Neuronal stem cell (in vitro differentiated cells): ENCODE measurements at regions not wholly inside any gene's neighbourhood (a gene's known extent, or its start where the extent isn't known, plus 50 kb on each side); places are given as distances from the start of the nearest gene placed in this dataset.
"Not testable (repeated sequence)": the region's sequence is repeated elsewhere in the genome, so short reads cannot be mapped to it uniquely, and the experiment has no call there.

Source experiments
- DNase-seq: peaks from one replicate; pipeline ENCODE4 v3.0.0-alpha.2; 2013; ENCODE audit warnings: low spot score
- H2AFZ ChIP-seq: one replicate; pipeline ENCODE4 v1.6.1; 2013; ENCODE audit warnings: mild to moderate bottlenecking, low read length, inconsistent platforms
- H2AK5ac ChIP-seq: 2 replicates; pipeline ENCODE4 v1.6.1; 2013; ENCODE audit warnings: low read depth, mild to moderate bottlenecking, inconsistent platforms, low read length, moderate library complexity, mixed read lengths
- H2BK120ac ChIP-seq: 2 replicates; pipeline ENCODE4 v1.6.1; 2013; ENCODE audit warnings: low read depth, mild to moderate bottlenecking, inconsistent platforms, low read length, moderate library complexity, mixed read lengths
- H2BK12ac ChIP-seq: one replicate; pipeline ENCODE4 v1.6.1; 2013; ENCODE audit warnings: low read length, inconsistent platforms
- H2BK15ac ChIP-seq: 2 replicates; pipeline ENCODE4 v1.6.1; 2013; ENCODE audit warnings: mild to moderate bottlenecking, low read length, inconsistent platforms, mixed read lengths
- H2BK5ac ChIP-seq: one replicate; pipeline ENCODE4 v1.6.1; 2013; ENCODE audit warnings: inconsistent platforms, mild to moderate bottlenecking, low read length, moderate library complexity
- H3K14ac ChIP-seq: one replicate; pipeline ENCODE4 v1.6.1; 2013; ENCODE audit warnings: low read length, inconsistent platforms
- H3K18ac ChIP-seq: 2 replicates; pipeline ENCODE4 v1.6.1; 2013; ENCODE audit warnings: low read length, inconsistent platforms
- H3K23ac ChIP-seq: 2 replicates; pipeline ENCODE4 v1.6.1; 2013; ENCODE audit warnings: low read depth, mild to moderate bottlenecking, mixed read lengths, low read length, inconsistent platforms; ENCODE audit not compliant: poor library complexity
- H3K27ac ChIP-seq: replicated peaks from 3 replicates; pipeline ENCODE4 v1.5.1; 2013; ENCODE audit warnings: low read length, inconsistent platforms
- H3K27me3 ChIP-seq, 3 experiments: 2 replicates each; pipeline ENCODE4 v1.6.1; 2013; ENCODE audit warnings: low read length in 3 of 3, mild to moderate bottlenecking in 2 of 3, inconsistent platforms in 1 of 3, low read depth in 1 of 3, mixed read lengths in 1 of 3, moderate library complexity in 1 of 3; ENCODE audit not compliant: control insufficient read depth in 3 of 3, insufficient read depth in 3 of 3
- H3K36me3 ChIP-seq, 2 donors: replicated peaks in 1 of 2; 2 replicates each; pipeline ENCODE4 v1.6.1; 2013; ENCODE audit warnings: low read length in 2 of 2; ENCODE audit not compliant: control insufficient read depth in 2 of 2, insufficient read depth in 2 of 2
- H3K4ac ChIP-seq: 2 replicates; pipeline ENCODE4 v1.6.1; 2013; ENCODE audit warnings: inconsistent platforms, mild to moderate bottlenecking, low read length, moderate library complexity
- H3K4me1 ChIP-seq, 2 donors: 1 replicate in 1 of 2; 2 replicates in 1 of 2; pipeline ENCODE4 v1.6.1; 2013; ENCODE audit warnings: low read length in 2 of 2, low read depth in 1 of 2; ENCODE audit not compliant: control insufficient read depth in 2 of 2, insufficient read depth in 1 of 2
- H3K4me2 ChIP-seq: one replicate; pipeline ENCODE4 v1.6.1; 2013; ENCODE audit warnings: mild to moderate bottlenecking, low read length, inconsistent platforms; ENCODE audit not compliant: insufficient read depth, poor library complexity, severe bottlenecking
- H3K4me3 ChIP-seq, 2 donors: 2 replicates each; pipeline ENCODE4 v1.5.1; 2013; ENCODE audit warnings: low read length in 2 of 2, mild to moderate bottlenecking in 2 of 2, inconsistent platforms in 1 of 2, moderate library complexity in 1 of 2
- H3K79me1 ChIP-seq: one replicate; pipeline ENCODE4 v1.6.1; 2013; ENCODE audit warnings: low read depth, mild to moderate bottlenecking, inconsistent platforms, low read length, moderate library complexity
- H3K9ac ChIP-seq: one replicate; pipeline ENCODE4 v1.6.1; 2013; ENCODE audit warnings: mild to moderate bottlenecking, low read depth, low read length, inconsistent platforms; ENCODE audit not compliant: poor library complexity
- H3K9me3 ChIP-seq, 2 donors: replicated peaks in 1 of 2; 2 replicates each; pipeline versions ENCODE3 to v1.6.1; 2013; ENCODE audit warnings: low read length in 2 of 2, mild to moderate bottlenecking in 2 of 2, inconsistent platforms in 1 of 2, low read depth in 1 of 2, mixed read lengths in 1 of 2, moderate library complexity in 1 of 2; ENCODE audit not compliant: control insufficient read depth in 2 of 2, insufficient read depth in 1 of 2
- H4K8ac ChIP-seq: one replicate; pipeline ENCODE4 v1.6.1; 2013; ENCODE audit warnings: low read depth, mild to moderate bottlenecking, inconsistent platforms, low read length, moderate library complexity
- H4K91ac ChIP-seq: one replicate; pipeline ENCODE4 v1.6.1; 2013; ENCODE audit warnings: low read length, low read depth, mild to moderate bottlenecking, inconsistent platforms; ENCODE audit not compliant: poor library complexity
- WGBS, 2 donors: extraction: QIAGEN DNeasy Blood & Tissue Kit; methylation state at CpG; one replicate each; pipeline ENCODE4 v1.1.7; 2013; ENCODE audit warnings: missing lambda C conversion rate in 2 of 2, mixed read lengths in 1 of 2; ENCODE audit not compliant: insufficient read length in 2 of 2, insufficient replicate concordance in 1 of 2; ENCODE audit errors: extremely low coverage in 2 of 2; 5-methylcytosine and 5-hydroxymethylcytosine counted together

DNA sequence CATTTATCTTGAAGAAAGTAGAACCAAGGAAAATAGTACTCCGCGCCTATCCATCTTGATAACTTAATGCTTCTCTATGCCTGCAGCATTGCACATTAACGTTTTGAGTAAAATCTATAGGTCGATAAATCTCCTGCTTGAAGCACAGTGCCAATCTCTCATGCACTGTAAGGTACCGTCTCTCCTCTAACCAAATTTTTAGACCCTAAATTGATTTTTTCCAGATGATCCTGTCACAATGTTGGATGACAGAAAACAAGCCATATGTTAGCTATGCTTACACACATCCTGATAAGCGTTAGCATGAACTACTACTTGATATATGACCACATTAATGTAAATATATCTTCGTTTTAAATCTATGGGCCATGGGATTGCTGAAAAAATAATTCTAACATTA lies 723.8 kb upstream of the CDH6 start:
- no peak overlapping the region for H4K91ac ChIP-seq
- DNase-seq: no peak
- H3K27ac ChIP-seq: no peak overlapping the region
- no peaks in the 10 kb centered on the region for H3K27me3 ChIP-seq
- H3K18ac ChIP-seq: no peak overlapping the region
- H2BK5ac ChIP-seq: no peak overlapping the region
- no CpG with 5 or more reads among the region's 7 CpGs for WGBS, 2 donors
- H3K14ac ChIP-seq: no peak overlapping the region
- no peak overlapping the region for H2AFZ ChIP-seq
- H3K4me1 ChIP-seq: no peaks in the 10 kb centered on the region
- no peaks in the 10 kb centered on the region for H3K36me3 ChIP-seq
- H3K4me2 ChIP-seq: no peak overlapping the region
- no peak overlapping the region for H2BK120ac ChIP-seq
- H4K8ac ChIP-seq: no peak overlapping the region
- no peaks in the 10 kb centered on the region for H3K79me1 ChIP-seq
- no peak overlapping the region for H3K4me3 ChIP-seq
- no peak overlapping the region for H3K23ac ChIP-seq
- no peak overlapping the region for H3K9ac ChIP-seq
- peaks cover 0 to 2% of the 10 kb centered on the region in 2 donors for H3K9me3 ChIP-seq
- no peak overlapping the region for H2BK12ac ChIP-seq
- no peak overlapping the region for H2AK5ac ChIP-seq
- no peak overlapping the region for H3K4ac ChIP-seq
- no peak overlapping the region for H2BK15ac ChIP-seq

DNA sequence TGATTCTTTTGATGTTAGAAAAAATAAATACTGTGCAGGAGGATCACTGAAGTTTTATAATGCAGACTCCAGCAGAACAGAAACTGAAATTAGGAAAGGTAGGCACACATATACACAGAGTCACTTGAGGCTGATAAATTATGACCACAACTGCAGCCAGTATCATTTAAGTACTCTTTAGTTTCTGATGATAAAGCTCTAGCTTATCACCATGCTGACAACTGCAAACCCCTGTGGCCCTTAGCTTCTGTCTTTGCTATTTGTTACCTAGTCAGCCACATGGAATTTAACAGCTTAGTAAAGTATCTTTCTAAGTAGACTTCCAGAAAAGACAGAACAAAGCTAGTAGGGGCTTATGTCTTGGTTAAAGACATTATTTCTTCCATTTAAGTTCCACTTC lies 734.8 kb upstream of the CDH6 start:
- Histone ChIP-seq H3K4me2 (no peak overlapping the region), H3K27ac (no peak overlapping the region), H3K4me1 (no peaks in the 10 kb centered on the region), H2BK12ac (no peak overlapping the region), H3K4me3 (no peak overlapping the region), H3K14ac (no peak overlapping the region), H3K27me3 (no peaks in the 10 kb centered on the region), H4K91ac (no peak overlapping the region), H2AFZ (peak overlapping the region; percentile 34), H2BK5ac (no peak overlapping the region), H3K18ac (no peak overlapping the region), H3K36me3 (no peaks in the 10 kb centered on the region), H3K9me3 (no peaks in the 10 kb centered on the region), H3K23ac (no peak overlapping the region), H2BK120ac (no peak overlapping the region), H2AK5ac (no peak overlapping the region), H3K9ac (no peak overlapping the region), H3K79me1 (no peaks in the 10 kb centered on the region), H3K4ac (no peak overlapping the region), H4K8ac (no peak overlapping the region), H2BK15ac (no peak overlapping the region)
- no peak for DNase-seq

DNA sequence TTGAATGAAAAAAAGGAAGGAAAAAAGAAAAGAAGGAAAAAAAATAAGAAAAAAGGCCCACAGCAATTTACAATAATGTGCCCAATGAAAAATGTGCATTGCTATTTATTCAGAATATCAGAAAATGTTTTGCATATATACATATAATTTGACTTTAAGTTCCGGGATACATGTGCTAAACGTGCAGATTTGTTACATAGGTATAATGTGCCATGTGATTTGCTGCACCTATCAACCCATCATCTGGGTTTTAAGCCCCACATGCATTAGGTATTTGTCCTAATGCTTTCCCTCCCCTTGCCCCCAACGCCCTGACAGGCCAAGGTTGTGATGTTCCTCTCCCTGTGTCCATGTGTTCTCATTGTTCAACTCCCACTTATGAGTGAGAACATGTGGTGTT lies 738.0 kb upstream of the CDH6 start:
- not testable (repeated sequence) for H3K9me3 ChIP-seq, H3K23ac ChIP-seq, H3K4ac ChIP-seq, H3K18ac ChIP-seq, H3K14ac ChIP-seq, H2BK15ac ChIP-seq, H3K36me3 ChIP-seq, H3K4me3 ChIP-seq, H2BK120ac ChIP-seq, H3K27ac ChIP-seq, H2AK5ac ChIP-seq, H3K79me1 ChIP-seq, DNase-seq, H4K91ac ChIP-seq, H4K8ac ChIP-seq, H2AFZ ChIP-seq, H2BK12ac ChIP-seq, H3K4me2 ChIP-seq, H2BK5ac ChIP-seq, H3K9ac ChIP-seq, H3K4me1 ChIP-seq, H3K27me3 ChIP-seq
- WGBS, 2 donors: no CpG with 5 or more reads among the region's 3 CpGs

DNA sequence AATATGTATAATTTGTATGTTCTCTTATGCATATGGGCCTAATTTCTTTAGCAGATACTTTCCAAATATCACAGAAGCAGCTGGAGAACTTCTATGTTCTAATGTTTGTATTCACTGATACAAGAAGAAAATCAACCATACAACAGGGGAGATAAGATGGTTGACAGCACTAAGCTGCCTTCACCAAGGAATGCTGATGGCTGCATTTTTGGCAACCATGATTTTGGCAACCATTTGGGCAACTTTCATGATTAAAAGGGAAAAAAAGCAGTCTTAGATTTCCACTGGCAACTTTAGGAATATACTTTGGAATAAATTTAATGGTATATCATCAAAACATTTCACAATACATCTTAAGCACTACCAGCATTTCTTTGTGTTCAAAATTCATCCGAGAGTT lies 740.3 kb upstream of the CDH6 start:
- no peak overlapping the region for H2BK120ac ChIP-seq

More for the DNA sequence above, 740.3 kb upstream of the CDH6 start:
- WGBS, 2 donors: no CpG with 5 or more reads among the region's 1 CpG
- H4K91ac ChIP-seq: no peak overlapping the region
- no peak overlapping the region for H3K9ac ChIP-seq
- H2BK12ac ChIP-seq: no peak overlapping the region
- H3K18ac ChIP-seq: no peak overlapping the region
- H3K27ac ChIP-seq: no peak overlapping the region
- no peaks in the 10 kb centered on the region for H3K79me1 ChIP-seq
- no peaks in the 10 kb centered on the region for H3K27me3 ChIP-seq
- no peak overlapping the region for H3K4ac ChIP-seq
- H3K36me3 ChIP-seq: no peaks in the 10 kb centered on the region
- no peaks in the 10 kb centered on the region for H3K9me3 ChIP-seq
- DNase-seq: no peak
- H2AK5ac ChIP-seq: no peak overlapping the region
- H2BK15ac ChIP-seq: no peak overlapping the region
- H3K14ac ChIP-seq: no peak overlapping the region
- H4K8ac ChIP-seq: no peak overlapping the region
- H3K4me3 ChIP-seq: no peak overlapping the region
- H3K4me1 ChIP-seq: no peaks in the 10 kb centered on the region
- no peak overlapping the region for H3K23ac ChIP-seq
- H3K4me2 ChIP-seq: no peak overlapping the region
- H2AFZ ChIP-seq: no peak overlapping the region
- no peak overlapping the region for H2BK5ac ChIP-seq
